ENCODE measurements at regions not wholly inside any gene's neighbourhood (a gene's known extent, or its start where the extent isn't known, plus 50 kb on each side); places are given as distances from the start of the nearest gene placed in this dataset.

- Histone ChIP-seq H3K79me2 (ENCODE audit: low read depth) (no peaks in the 10 kb centered on the region), H3F3A (ENCODE audit: insufficient read depth, low read depth) (no peaks in the 10 kb centered on the region), H3K4me3 (no peak overlapping the region), H2AFZ (no peak overlapping the region), H4K20me1 (ENCODE audit: insufficient read depth) (no peaks in the 10 kb centered on the region), H3K4me1 (replicated peaks; ENCODE audit: insufficient read depth) (no peaks in the 10 kb centered on the region), H3K36me3 (ENCODE audit: low read depth) (no peaks in the 10 kb centered on the region), H3K9me3 (ENCODE audit: insufficient read depth, low read depth) (no peaks in the 10 kb centered on the region), H3K27me3 (ENCODE audit: insufficient read depth, low read depth) (no peaks in the 10 kb centered on the region), H3K9me2 (ENCODE audit: insufficient read depth) (no peaks in the 10 kb centered on the region), H3K4me2 (no peak overlapping the region), H3K27ac (no peak overlapping the region)
- intact Hi-C loops (cut with micrococcal nuclease; ENCODE audit: unreplicated experiment), result no loop called here
- no TSS peak for BruUV-seq (replicated peaks)
- no peak for DNase-seq
- POLR2A ChIA-PET (ENCODE audit: unreplicated experiment), result no interaction called here
- CTCF ChIA-PET, result no interaction called here
- no peak for TF ChIP-seq EZH2 (IDR thresholded peaks at IDR 0.05; ENCODE audit: low read depth)
Measured at GRCh38 chr12:116675339-116676107, 62.3 kb downstream of the SPRING1 start.

GRCh38 chr12:116674643-116675183 lies 63.2 kb downstream of the SPRING1 start:
- Histone ChIP-seq H3K36me3 (ENCODE audit: low read depth) (no peaks in the 10 kb centered on the region), H2AFZ (no peak overlapping the region), H3K4me2 (no peak overlapping the region), H3K79me2 (ENCODE audit: low read depth) (no peaks in the 10 kb centered on the region), H3F3A (ENCODE audit: insufficient read depth, low read depth) (no peaks in the 10 kb centered on the region), H3K9me3 (ENCODE audit: insufficient read depth, low read depth) (no peaks in the 10 kb centered on the region), H3K27ac (no peak overlapping the region), H3K9me2 (ENCODE audit: insufficient read depth) (no peaks in the 10 kb centered on the region), H3K4me1 (replicated peaks; ENCODE audit: insufficient read depth) (no peaks in the 10 kb centered on the region), H3K27me3 (ENCODE audit: insufficient read depth, low read depth) (no peaks in the 10 kb centered on the region), H4K20me1 (ENCODE audit: insufficient read depth) (no peaks in the 10 kb centered on the region), H3K4me3 (no peak overlapping the region)
- TF ChIP-seq EZH2 (IDR thresholded peaks at IDR 0.05; ENCODE audit: low read depth) (no peak), CTCF (conservative IDR thresholded peaks at IDR 0.05) (no peak)
- CTCF ChIA-PET, result no interaction called here
- BruUV-seq (replicated peaks), result no TSS peak
- intact Hi-C loops (cut with micrococcal nuclease; ENCODE audit: unreplicated experiment), result no loop called here
- POLR2A ChIA-PET (ENCODE audit: unreplicated experiment), result no interaction called here
- no peak for DNase-seq

DNA sequence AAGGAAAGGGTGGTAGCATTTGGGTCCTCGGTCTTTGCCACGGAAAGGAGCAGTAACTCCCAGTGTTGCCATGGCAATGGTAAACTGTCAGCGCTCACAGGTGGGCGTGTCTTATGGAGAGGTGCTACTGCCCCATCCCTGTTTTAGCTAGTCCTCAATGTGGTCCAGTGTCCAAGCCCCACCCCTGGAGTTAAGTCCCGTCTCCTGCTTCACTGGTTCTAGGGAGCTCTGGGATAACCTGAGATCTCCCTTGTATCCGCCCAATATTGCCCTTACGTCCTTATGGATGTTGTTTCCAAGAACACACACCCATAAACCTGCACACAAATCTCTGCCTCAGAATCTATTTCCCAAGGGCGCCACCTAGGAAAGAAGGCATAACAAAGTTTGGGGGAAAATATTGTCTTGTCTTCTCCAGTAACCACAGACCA lies 64.2 kb downstream of the SPRING1 start:
- H3K36me3 ChIP-seq (ENCODE audit: low read depth), result no peaks in the 10 kb centered on the region
- ChIA-PET POLR2A (ENCODE audit: unreplicated experiment) (interaction anchor here (0.6 kb wide), 1 partner anchor 142 kb away, joined by 62 read pairs; no protein-coding TSS in a partner anchor), CTCF (interaction anchor here (0.6 to 0.8 kb wide), 3 partner anchors 11 to 420 kb away, joined by 3 to 9 read pairs (median 3); no protein-coding TSS in a partner anchor)
- H3K4me2 ChIP-seq, result no peak overlapping the region
- H3K9me3 ChIP-seq (ENCODE audit: insufficient read depth, low read depth), result no peaks in the 10 kb centered on the region
- H3K27ac ChIP-seq, result no peak overlapping the region
- no peak for DNase-seq
- H3K9me2 ChIP-seq (ENCODE audit: insufficient read depth), result no peaks in the 10 kb centered on the region
- H3K4me3 ChIP-seq, result no peak overlapping the region
- TF ChIP-seq CTCF (conservative IDR thresholded peaks at IDR 0.05), result no peak; the same call in 1 of the 2 replicates
- TF ChIP-seq EZH2 (IDR thresholded peaks at IDR 0.05; ENCODE audit: low read depth), result no peak
- intact Hi-C loops (cut with micrococcal nuclease; ENCODE audit: unreplicated experiment), result no loop called here
- H2AFZ ChIP-seq, result no peak overlapping the region
- H3K27me3 ChIP-seq (ENCODE audit: insufficient read depth, low read depth), result no peaks in the 10 kb centered on the region
- no peaks in the 10 kb centered on the region for H4K20me1 ChIP-seq (ENCODE audit: insufficient read depth)
- no TSS peak for BruUV-seq (replicated peaks)
- no peaks in the 10 kb centered on the region for H3K4me1 ChIP-seq (replicated peaks; ENCODE audit: insufficient read depth)
- H3F3A ChIP-seq (ENCODE audit: insufficient read depth, low read depth), result no peaks in the 10 kb centered on the region
- H3K79me2 ChIP-seq (ENCODE audit: low read depth), result no peaks in the 10 kb centered on the region
